ENCODE measurements at regions not wholly inside any gene's neighbourhood (a gene's known extent, or its start where the extent isn't known, plus 50 kb on each side); places are given as distances from the start of the nearest gene placed in this dataset.

DNA sequence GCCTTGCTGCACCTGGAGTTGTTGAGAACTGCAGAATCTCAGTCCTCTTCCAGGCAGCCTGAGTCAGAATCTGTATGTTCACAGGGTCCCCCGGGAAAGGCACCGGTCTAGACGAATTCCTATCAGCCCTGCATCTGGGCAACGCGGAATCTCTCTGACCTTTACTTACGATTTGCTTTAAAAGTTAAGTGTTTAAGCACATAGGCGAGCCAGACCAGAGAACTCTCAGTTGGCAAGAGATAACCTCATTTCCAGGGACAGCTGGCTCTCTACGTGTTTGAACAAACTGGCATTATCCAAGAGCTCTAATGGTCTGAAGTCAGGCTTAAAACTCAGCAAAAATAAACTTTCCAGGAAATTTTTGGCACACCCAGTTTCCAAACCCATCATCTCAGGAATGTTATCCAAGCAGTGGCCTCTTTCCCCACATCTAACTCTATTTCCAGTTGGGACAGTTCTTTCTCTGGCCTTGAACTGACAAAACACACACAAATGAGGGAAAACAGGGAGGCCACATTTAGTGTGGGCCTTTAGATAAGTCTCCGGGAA lies 53.4 kb downstream of the HES1 start:
- no peak for TF ChIP-seq GATA3 (IDR thresholded peaks at IDR 0.05; ENCODE audit: low read depth, low read length)
- TF ChIP-seq GATA2 (IDR thresholded peaks at IDR 0.05; ENCODE audit: low read depth, low read length), result no peak

DNA sequence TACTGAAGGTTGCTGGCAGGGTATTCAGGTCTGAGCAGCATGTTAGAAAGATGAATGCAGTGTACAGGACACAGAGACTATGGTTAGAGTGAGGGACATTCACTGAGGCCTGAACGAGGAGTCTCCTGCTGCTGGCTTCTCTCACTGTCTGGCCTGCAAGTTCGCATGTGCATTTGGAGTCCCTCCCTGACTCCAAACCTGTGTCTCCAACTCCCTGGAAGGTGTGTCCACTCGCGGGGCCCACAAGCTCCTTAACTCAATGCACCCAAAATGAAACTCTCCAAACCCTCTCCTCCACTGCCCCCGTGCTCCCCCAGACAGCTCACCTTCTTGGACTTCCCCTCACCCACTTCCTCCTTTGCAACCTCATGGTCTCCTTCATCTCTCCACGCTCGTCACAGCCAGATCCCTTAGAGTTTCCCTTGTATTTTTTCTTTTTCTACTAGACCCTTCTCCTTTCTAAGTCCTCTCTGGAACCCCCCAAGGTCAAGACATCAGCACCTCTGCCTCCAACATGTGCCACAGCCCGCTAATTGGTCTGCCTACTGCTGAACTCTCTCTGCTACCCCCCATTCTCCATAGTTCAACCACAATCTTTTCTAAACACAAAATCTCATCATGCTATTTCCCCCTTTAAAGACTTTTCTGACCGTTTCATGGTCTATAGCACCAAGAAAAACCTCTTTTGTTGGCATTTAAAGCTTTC lies 58.3 kb downstream of the HES1 start:
- no peak for TF ChIP-seq GATA3 (IDR thresholded peaks at IDR 0.05; ENCODE audit: low read depth, low read length)
- TF ChIP-seq GATA2 (IDR thresholded peaks at IDR 0.05; ENCODE audit: low read depth, low read length), result no peak

DNA sequence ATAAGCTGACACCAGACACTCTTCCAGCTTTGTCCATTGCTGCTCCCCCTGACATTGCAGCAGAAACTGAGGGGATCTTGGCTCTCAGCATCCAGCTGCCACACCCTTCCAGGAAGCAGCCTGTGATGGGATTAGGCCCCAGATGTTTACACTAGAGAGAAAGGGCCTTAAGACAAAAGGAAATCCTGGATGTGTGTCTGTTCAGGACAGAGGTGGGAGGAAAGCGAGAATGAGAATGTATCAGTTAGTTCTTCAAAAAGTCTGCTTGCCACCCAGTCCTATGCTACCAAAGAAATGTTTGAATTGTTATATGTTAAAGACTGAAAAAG lies 58.8 kb downstream of the HES1 start:
- TF ChIP-seq GATA2 (IDR thresholded peaks at IDR 0.05; ENCODE audit: low read depth, low read length), result no peak
- TF ChIP-seq GATA3 (IDR thresholded peaks at IDR 0.05; ENCODE audit: low read depth, low read length), result no peak

DNA sequence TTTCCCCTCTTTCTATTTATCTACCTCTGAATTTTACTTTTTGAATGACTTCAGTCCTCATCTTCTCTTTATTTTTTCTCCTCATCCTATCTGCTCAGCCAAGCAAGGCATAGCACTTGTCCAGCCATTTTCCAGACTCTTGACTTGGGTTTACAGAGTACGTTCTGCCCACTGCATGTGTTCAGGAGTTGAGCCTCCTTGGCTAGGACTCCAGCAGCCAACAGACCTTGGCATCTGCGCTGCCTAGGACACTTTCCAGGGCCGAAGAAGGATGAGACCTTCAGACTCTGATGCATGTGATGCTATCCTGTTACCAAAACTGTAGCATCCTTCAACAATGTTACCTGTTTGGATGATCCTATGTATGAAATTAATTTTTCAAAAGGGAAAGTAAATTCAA lies 59.7 kb downstream of the HES1 start:
- TF ChIP-seq GATA3 (IDR thresholded peaks at IDR 0.05; ENCODE audit: low read depth, low read length) (no peak), GATA2 (IDR thresholded peaks at IDR 0.05; ENCODE audit: low read depth, low read length) (no peak)

DNA sequence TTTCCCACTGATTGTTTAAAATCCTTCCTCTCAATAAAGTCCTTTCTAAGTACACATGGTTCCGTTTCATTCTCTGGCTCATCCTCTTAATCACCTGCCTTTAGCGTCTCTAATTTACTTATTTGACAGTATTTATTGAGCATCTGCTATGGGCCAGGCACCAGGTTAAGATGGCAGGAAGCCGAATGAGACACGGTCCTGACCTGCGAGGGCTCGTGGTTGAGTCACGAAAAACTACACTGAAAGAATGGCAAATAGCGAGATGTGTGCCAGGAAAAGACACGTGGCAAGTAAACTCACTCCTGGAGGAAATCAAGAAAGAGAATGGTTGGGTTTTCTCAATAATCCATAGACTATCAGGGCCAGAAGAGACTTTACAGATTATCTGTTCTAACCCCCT lies 60.9 kb downstream of the HES1 start:
- TF ChIP-seq GATA3 (IDR thresholded peaks at IDR 0.05; ENCODE audit: low read depth, low read length) (no peak), GATA2 (IDR thresholded peaks at IDR 0.05; ENCODE audit: low read depth, low read length) (no peak)

DNA sequence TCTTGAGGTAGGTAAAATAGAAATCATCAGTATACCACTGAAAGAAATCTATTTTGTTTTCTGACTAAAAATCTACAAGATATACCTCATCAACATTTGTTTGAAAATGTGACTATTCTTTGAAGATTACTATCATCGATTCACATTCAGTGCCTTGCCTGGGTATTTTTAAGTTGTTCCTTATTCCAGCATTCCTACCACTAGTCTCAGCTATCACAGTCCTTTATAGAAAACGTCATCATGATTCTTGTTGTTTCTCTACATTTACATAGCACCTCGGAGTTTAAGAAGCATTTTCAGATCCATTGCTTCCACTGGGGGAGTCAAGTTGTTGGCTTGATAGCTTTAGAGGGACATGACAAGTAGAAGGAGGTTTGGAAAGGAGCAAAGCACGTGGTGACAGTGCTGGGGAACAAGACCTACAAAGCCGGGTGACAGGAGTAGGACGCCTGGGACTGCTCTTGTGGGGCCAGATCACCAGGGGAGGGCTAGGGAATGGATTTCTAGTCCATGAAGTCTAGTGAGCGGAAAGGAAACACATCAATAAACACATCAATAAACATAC lies 61.5 kb downstream of the HES1 start:
- TF ChIP-seq GATA2 (IDR thresholded peaks at IDR 0.05; ENCODE audit: low read depth, low read length), result no peak
- TF ChIP-seq GATA3 (IDR thresholded peaks at IDR 0.05; ENCODE audit: low read depth, low read length), result no peak

DNA sequence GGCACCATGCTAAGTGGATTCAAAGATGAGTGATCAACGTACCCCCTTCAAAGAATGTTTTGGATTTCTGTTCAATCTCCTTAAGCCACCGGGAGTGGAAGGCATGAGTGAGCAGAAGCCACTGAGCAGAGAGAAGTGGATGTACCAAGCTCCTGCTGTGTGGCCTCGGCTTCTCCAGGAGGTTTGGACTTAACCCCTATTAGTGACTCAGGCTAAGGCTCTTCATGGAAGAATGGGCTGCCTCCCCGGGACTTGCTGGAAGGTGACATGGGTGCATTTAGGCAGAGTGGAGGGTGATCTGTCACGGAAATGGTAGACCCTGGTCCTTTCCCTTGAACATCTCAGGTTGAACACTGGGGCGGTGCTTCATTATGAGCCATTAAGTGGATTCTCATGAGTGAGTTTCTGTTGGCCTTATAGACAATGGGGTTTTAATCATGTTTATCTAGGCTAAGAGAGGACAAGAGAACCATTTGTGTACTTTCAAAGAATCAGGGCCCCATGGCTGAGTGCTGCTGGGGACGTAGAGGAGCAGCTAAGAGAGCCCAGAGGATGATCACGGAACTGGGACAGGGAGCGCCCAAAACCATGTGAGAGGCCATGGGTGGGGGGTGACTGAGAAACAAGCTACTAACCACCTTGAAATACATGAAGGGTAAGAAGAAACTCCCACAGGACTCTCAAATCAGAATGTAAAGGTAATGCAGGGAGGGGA lies 62.2 kb downstream of the HES1 start:
- TF ChIP-seq GATA2 (IDR thresholded peaks at IDR 0.05; ENCODE audit: low read depth, low read length) (no peak), GATA3 (IDR thresholded peaks at IDR 0.05; ENCODE audit: low read depth, low read length) (no peak)

DNA sequence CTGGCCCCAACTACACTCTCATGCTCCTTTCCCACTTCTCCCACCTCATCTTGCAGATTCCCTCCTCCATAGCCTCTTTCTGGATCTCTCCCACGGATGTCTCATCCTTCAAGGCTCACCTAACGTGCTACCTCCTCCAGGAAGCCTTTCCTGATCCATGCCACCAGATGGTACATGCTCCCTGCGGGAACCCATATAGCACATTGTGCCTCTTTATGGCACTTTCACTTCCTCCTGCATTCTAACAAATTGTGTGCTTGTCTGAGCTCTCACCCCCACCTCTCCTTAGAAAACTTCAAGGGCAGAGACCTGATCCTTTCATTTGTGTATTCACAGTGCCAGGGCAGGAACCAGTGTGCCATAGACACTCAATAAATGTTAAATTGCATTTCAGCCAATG lies 63.0 kb downstream of the HES1 start:
- TF ChIP-seq GATA3 (IDR thresholded peaks at IDR 0.05; ENCODE audit: low read depth, low read length), result no peak
- no peak for TF ChIP-seq GATA2 (IDR thresholded peaks at IDR 0.05; ENCODE audit: low read depth, low read length)

DNA sequence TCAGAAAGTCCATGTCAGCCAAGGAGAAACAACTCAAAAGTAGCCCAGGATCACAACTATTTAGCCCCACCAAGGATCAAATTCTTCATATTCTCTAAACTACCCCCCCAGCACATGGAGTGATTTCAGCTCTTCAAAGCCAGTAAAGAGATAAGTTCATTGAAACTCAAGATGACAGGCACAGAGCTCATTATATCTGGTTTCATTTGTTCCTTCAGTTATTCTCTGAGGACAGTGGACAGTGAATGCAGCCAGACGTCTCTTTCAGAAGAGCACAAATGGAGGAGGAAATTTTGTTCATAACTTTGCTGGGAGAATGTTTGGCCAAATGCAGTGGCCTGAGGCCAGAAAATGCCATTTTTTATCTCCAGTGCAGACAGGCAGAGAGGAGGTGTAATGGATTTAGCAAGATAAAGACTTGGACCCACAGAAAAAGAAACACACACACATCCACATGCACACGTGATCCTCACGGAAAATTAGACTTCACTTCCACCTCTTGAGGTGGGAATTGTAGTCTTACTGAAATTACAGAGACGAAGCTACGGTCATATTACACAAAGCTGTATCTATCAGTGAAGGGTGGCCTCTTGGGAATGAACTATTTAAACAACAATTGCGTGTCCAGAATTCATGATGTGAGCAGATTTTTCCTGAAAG lies 64.6 kb downstream of the HES1 start:
- no peak for TF ChIP-seq GATA3 (IDR thresholded peaks at IDR 0.05; ENCODE audit: low read depth, low read length)
- TF ChIP-seq GATA2 (IDR thresholded peaks at IDR 0.05; ENCODE audit: low read depth, low read length), result peak; percentile 77

DNA sequence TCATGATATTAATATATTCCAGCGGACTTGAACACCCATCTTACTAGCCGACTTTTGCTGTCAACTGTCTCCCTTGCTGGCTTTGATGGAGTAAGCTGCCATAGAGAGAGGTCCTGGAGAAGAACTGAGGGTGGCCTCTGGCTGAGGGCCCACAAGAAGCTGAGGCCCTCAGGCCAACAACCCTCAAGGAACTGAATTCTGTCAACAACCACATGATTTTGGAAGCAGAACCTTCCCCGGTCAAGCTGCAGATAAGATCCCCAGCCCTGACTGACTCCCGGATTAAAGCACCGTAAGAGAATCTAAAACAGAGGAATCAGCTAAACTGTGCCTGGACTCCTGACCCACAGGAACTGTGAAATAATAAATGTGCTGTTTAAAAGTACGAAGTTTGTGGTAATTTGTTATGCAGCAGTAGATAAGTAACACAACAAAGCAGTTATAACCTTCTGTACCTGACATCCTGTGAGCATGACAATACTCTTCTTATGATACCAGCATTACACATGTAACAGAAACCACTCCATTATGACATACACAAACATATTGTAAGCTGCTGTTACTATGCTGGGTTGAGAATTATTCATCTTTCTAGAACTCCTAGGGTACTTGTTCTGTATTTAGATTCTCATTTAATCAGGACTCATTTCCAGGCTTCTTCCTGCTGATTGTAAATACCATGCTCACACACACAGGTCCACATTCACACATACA lies 66.2 kb downstream of the HES1 start:
- TF ChIP-seq GATA2 (IDR thresholded peaks at IDR 0.05; ENCODE audit: low read depth, low read length), result no peak

DNA sequence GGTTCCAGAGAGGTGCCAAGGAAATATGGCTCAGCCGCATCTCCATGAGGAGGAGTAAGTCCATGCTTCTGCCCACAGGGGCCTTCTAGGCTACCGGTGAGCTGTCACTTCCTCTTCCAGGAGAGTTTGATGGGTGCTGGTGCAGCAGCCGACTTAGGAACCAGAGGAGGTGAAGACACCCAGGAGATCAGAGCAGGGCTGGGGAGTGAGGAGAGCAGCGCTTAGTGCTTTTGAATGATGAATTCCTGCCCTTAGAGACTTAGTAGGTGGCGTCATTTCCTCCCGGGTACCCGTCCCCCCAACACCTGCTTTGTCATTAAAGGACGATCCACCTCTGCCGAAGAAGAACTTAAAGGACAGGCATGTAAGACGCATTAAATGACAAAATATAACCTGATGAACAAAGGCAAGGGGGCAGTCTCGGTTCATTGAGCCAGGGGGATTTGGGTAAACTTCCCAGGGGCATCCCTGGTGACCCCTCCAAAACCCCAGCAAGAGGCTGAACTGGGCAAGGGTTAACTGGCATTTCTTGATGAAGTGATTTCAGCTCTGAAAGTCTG lies 67.6 kb downstream of the HES1 start:
- TF ChIP-seq GATA3 (IDR thresholded peaks at IDR 0.05; ENCODE audit: low read depth, low read length) (no peak), GATA2 (IDR thresholded peaks at IDR 0.05; ENCODE audit: low read depth, low read length) (no peak)

DNA sequence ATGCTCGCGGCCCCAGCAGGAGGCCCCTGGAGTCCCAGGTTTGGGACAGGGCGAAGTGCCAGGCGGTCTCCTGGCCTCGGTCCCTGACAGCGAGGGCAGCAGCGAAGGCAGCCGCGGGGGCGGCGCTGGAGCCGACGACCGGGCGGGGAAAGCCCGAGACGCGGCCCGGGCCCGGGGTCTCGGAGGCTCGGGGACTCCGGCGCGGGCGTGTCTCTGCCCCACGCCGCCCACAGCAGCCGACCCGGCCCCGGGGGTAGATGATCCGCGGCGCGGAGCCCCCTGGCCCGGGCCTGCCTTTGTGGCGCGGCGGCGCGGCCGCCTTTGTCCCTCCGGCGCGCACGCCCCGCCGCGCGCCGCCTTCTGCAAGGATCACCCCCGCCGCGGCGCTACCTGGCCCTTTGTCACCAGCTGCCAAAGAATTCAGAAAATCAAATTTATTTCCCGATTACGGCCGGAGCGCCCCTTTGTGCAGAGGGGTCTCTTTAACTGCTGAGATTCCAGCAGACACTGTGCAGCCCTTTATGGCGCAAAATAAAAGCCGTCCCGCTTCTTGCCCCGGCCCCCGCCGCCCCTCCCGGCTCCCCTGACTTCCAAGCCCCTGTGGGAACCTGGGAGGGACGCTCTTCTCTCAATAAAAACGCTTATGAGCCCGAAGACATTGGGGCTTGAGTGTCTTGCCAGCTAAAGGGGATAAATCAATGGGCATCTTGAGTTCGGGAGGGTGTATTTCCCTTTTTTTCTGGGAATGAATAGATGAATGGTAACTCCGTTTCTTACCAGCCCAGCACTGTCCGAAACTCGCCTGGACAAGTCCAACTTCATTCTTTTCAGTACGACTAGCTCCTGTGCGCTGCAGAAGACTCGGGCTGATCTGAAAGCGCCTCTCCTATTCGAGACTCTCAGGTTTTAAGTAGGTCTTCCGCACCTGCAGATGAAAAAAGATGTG lies 68.4 kb downstream of the HES1 start:
- no peak for TF ChIP-seq GATA3 (IDR thresholded peaks at IDR 0.05; ENCODE audit: low read depth, low read length)
- TF ChIP-seq GATA2 (IDR thresholded peaks at IDR 0.05; ENCODE audit: low read depth, low read length), result no peak

All from SH-SY5Y (cell line).